ENCODE measurements at regions not wholly inside any gene's neighbourhood (a gene's known extent, or its start where the extent isn't known, plus 50 kb on each side); places are given as distances from the start of the nearest gene placed in this dataset.

- no peak for DNase-seq (ENCODE audit: low read depth, low spot score)
Observed at GRCh38 chr14:98544174-98544573, 727.8 kb downstream of the BCL11B start.

GRCh38 chr14:98545181-98545580 is 726.8 kb downstream of the BCL11B start:
- DNase-seq (ENCODE audit: low read depth, low spot score) = no peak

GRCh38 chr14:98548071-98548686 is 723.8 kb downstream of the BCL11B start:
- no peak for DNase-seq (ENCODE audit: low read depth, low spot score)

- no peak for DNase-seq (ENCODE audit: low read depth, low spot score)
Observed at GRCh38 chr14:98551028-98551427, 721.0 kb downstream of the BCL11B start.

- no peak for DNase-seq (ENCODE audit: low read depth, low spot score)
Observed at GRCh38 chr14:98555440-98555839, 716.6 kb downstream of the BCL11B start.

- no peak for DNase-seq (ENCODE audit: low read depth, low spot score)
Observed at GRCh38 chr14:98564006-98564405, 708.0 kb downstream of the BCL11B start.

- no peak for DNase-seq (ENCODE audit: low read depth, low spot score)
Observed at GRCh38 chr14:98564541-98564940, 707.5 kb downstream of the BCL11B start.

- no peak for DNase-seq (ENCODE audit: low read depth, low spot score)
Observed at GRCh38 chr14:98571104-98571503, 700.9 kb downstream of the BCL11B start.

GRCh38 chr14:98573082-98573481 is 698.9 kb downstream of the BCL11B start:
- DNase-seq (ENCODE audit: low read depth, low spot score) = no peak

GRCh38 chr14:98576463-98576862 is 695.5 kb downstream of the BCL11B start:
- DNase-seq (ENCODE audit: low read depth, low spot score) = no peak

GRCh38 chr14:98578204-98578603 is 693.8 kb downstream of the BCL11B start:
- no peak for DNase-seq (ENCODE audit: low read depth, low spot score)

GRCh38 chr14:98579140-98579539 is 692.9 kb downstream of the BCL11B start:
- DNase-seq (ENCODE audit: low read depth, low spot score) = no peak

GRCh38 chr14:98580131-98580678 is 691.8 kb downstream of the BCL11B start:
- no peak for DNase-seq (ENCODE audit: low read depth, low spot score)

- DNase-seq (ENCODE audit: low read depth, low spot score) = no peak
Observed at GRCh38 chr14:98582276-98582675, 689.7 kb downstream of the BCL11B start.

- no peak for DNase-seq (ENCODE audit: low read depth, low spot score)
Observed at GRCh38 chr14:98591161-98591560, 680.8 kb downstream of the BCL11B start.

- DNase-seq (ENCODE audit: low read depth, low spot score) = no peak
Observed at GRCh38 chr14:98592611-98593170, 679.3 kb downstream of the BCL11B start.

- DNase-seq (ENCODE audit: low read depth, low spot score) = no peak
Observed at GRCh38 chr14:98593361-98593761, 678.6 kb downstream of the BCL11B start.

- DNase-seq (ENCODE audit: low read depth, low spot score) = no peak
Observed at GRCh38 chr14:98594156-98594555, 677.8 kb downstream of the BCL11B start.

- no peak for DNase-seq (ENCODE audit: low read depth, low spot score)
Observed at GRCh38 chr14:98598576-98598975, 673.4 kb downstream of the BCL11B start.

GRCh38 chr14:98599082-98599481 is 672.9 kb downstream of the BCL11B start:
- no peak for DNase-seq (ENCODE audit: low read depth, low spot score)

GRCh38 chr14:98602983-98603382 is 669.0 kb downstream of the BCL11B start:
- DNase-seq (ENCODE audit: low read depth, low spot score) = no peak

GRCh38 chr14:98605043-98605442 is 667.0 kb downstream of the BCL11B start:
- no peak for DNase-seq (ENCODE audit: low read depth, low spot score)

- DNase-seq (ENCODE audit: low read depth, low spot score) = no peak
Observed at GRCh38 chr14:98606041-98606640, 665.9 kb downstream of the BCL11B start.
